HCT116 (cell line): ENCODE measurements at regions not wholly inside any gene's neighbourhood (a gene's known extent, or its start where the extent isn't known, plus 50 kb on each side); places are given as distances from the start of the nearest gene placed in this dataset.
"Not testable (repeated sequence)": the region's sequence is repeated elsewhere in the genome, so short reads cannot be mapped to it uniquely, and the experiment has no call there.

Experiments
- CTCF ChIP-seq, 3 experiments: fragments of 200-600 bp in 1 of 3; sonication (generic) in 1 of 3; IDR thresholded peaks in 2 of 3; conservative IDR thresholded peaks in 1 of 3; 2 replicates each; pipeline ENCODE4 v1.5.1; 2012 to 2017; ENCODE audit warnings: low read depth in 2 of 3, low read length in 2 of 3, antibody characterized with exemption in 1 of 3, borderline replicate concordance in 1 of 3, control low read depth in 1 of 3, mild to moderate bottlenecking in 1 of 3, mixed read lengths in 1 of 3, mixed run types in 1 of 3, moderate library complexity in 1 of 3; ENCODE audit not compliant: insufficient read depth in 1 of 3
- EZH2phosphoT487 ChIP-seq: fragments of 200-600 bp; IDR thresholded peaks from 2 replicates; pipeline ENCODE4 v1.6.1; 2018; ENCODE audit warnings: antibody characterized with exemption, borderline replicate concordance
- POLR2A ChIP-seq: IDR thresholded peaks from 2 replicates; pipeline ENCODE4 v1.7.0; 2011; ENCODE audit warnings: borderline replicate concordance; ENCODE audit not compliant: insufficient read depth, insufficient read length; ENCODE audit errors: extremely low read depth
- SIN3A ChIP-seq: IDR thresholded peaks from 2 replicates; pipeline ENCODE4 v1.6.1; 2012; ENCODE audit warnings: low read depth
- SP1 ChIP-seq: IDR thresholded peaks from 2 replicates; pipeline ENCODE4 v1.6.1; 2012; ENCODE audit warnings: low read depth

- not testable (repeated sequence) for TF ChIP-seq CTCF (IDR thresholded peaks at IDR 0.05 in 2 of 3, conservative IDR thresholded peaks at IDR 0.05 in 1 of 3; ENCODE audit: borderline replicate concordance in 1 of 3, insufficient read depth in 1 of 3, low read depth in 2 of 3, low read length in 2 of 3); SP1; SIN3A; EZH2phosphoT487; POLR2A
These were observed 220.2 kb downstream of the ADRA2C start for GRCh38 chr4:3986412-3986811.
